Left ventricle myocardium inferior (tissue), 1 donor: ENCODE measurements at regions not wholly inside any gene's neighbourhood (a gene's known extent, or its start where the extent isn't known, plus 50 kb on each side); places are given as distances from the start of the nearest gene placed in this dataset.

Experiments
- DNase-seq: peaks from one replicate; pipeline ENCODE4 v3.0.0-alpha.2; 2020
- H3K27ac ChIP-seq: fragments of 200-600 bp; replicated peaks from 2 replicates; pipeline ENCODE4 v1.8.0; 2021
- H3K27me3 ChIP-seq: fragments of 200-600 bp; 2 replicates; pipeline ENCODE4 v1.8.0; 2021; ENCODE audit warnings: low read depth
- H3K36me3 ChIP-seq: fragments of 200-600 bp; 2 replicates; pipeline ENCODE4 v1.8.0; 2021
- H3K4me1 ChIP-seq: fragments of 200-600 bp; 2 replicates; pipeline ENCODE4 v1.8.0; 2021
- H3K4me3 ChIP-seq: fragments of 200-600 bp; 2 replicates; pipeline ENCODE4 v1.8.0; 2021; ENCODE audit warnings: mild to moderate bottlenecking, moderate library complexity
- H3K9me3 ChIP-seq: fragments of 200-600 bp; replicated peaks from 2 replicates; pipeline ENCODE4 v1.8.0; 2021
- CTCF ChIP-seq: fragments of 200-600 bp; IDR thresholded peaks from 2 replicates; pipeline ENCODE4 v1.8.0; 2021; ENCODE audit warnings: antibody characterized with exemption, mild to moderate bottlenecking, borderline replicate concordance
- intact Hi-C: fragments of 100-400 bp; cut with micrococcal nuclease; formaldehyde crosslinking; loops from one replicate; pipeline ENCODE4 v1.11.0; 2022
- donor health status: DM: no; HTN: yes; CAD: no; lungs with severe emphysema.

GRCh38 chr4:138870737-138871554 lies 144.6 kb upstream of the NOCT start:
- H3K4me3 ChIP-seq: no peak overlapping the region
- no peaks in the 10 kb centered on the region for H3K36me3 ChIP-seq
- H3K27me3 ChIP-seq: no peaks in the 10 kb centered on the region
- peaks cover 17% of the 10 kb centered on the region for H3K4me1 ChIP-seq
- no peaks in the 10 kb centered on the region for H3K9me3 ChIP-seq
- H3K27ac ChIP-seq: no peak overlapping the region
- DNase-seq: peak; percentile 26
- peak; percentile 89 for TF ChIP-seq CTCF
- intact Hi-C loops: no loop called here

GRCh38 chr4:138869631-138870030 lies 145.9 kb upstream of the NOCT start:
- H3K36me3 ChIP-seq: no peaks in the 10 kb centered on the region
- no peak overlapping the region for H3K4me3 ChIP-seq
- no peaks in the 10 kb centered on the region for H3K9me3 ChIP-seq
- H3K27ac ChIP-seq: no peak overlapping the region
- intact Hi-C loops: no loop called here
- peaks cover 17% of the 10 kb centered on the region for H3K4me1 ChIP-seq
- no peak for TF ChIP-seq CTCF
- peak; percentile 46 for DNase-seq
- H3K27me3 ChIP-seq: no peaks in the 10 kb centered on the region

GRCh38 chr4:138869165-138869564 lies 146.4 kb upstream of the NOCT start:
- no peak for DNase-seq
- no peaks in the 10 kb centered on the region for H3K9me3 ChIP-seq
- H3K4me3 ChIP-seq: no peak overlapping the region
- no peaks in the 10 kb centered on the region for H3K36me3 ChIP-seq
- H3K27ac ChIP-seq: no peak overlapping the region
- no peak for TF ChIP-seq CTCF
- intact Hi-C loops: no loop called here
- H3K4me1 ChIP-seq: peaks cover 17% of the 10 kb centered on the region
- H3K27me3 ChIP-seq: no peaks in the 10 kb centered on the region

- DNase-seq: no peak
- TF ChIP-seq CTCF: no peak
- no peaks in the 10 kb centered on the region for H3K9me3 ChIP-seq
- H3K27me3 ChIP-seq: no peaks in the 10 kb centered on the region
- intact Hi-C loops: no loop called here
- H3K27ac ChIP-seq: no peak overlapping the region
- H3K36me3 ChIP-seq: no peaks in the 10 kb centered on the region
- no peak overlapping the region for H3K4me3 ChIP-seq
- peaks cover 17% of the 10 kb centered on the region for H3K4me1 ChIP-seq
These were observed 147.0 kb upstream of the NOCT start for GRCh38 chr4:138868562-138868961.

- no peak for DNase-seq
- Histone ChIP-seq H3K36me3 (no peaks in the 10 kb centered on the region), H3K27me3 (no peaks in the 10 kb centered on the region), H3K4me1 (peaks cover 17% of the 10 kb centered on the region), H3K4me3 (no peak overlapping the region), H3K9me3 (no peaks in the 10 kb centered on the region), H3K27ac (no peak overlapping the region)
- intact Hi-C loops: no loop called here
- TF ChIP-seq CTCF: no peak
These were observed 148.2 kb upstream of the NOCT start for GRCh38 chr4:138867404-138867803.
